Left lung (tissue), 4 donors: ENCODE measurements at regions not wholly inside any gene's neighbourhood (a gene's known extent, or its start where the extent isn't known, plus 50 kb on each side); places are given as distances from the start of the nearest gene placed in this dataset.
A peak's percentile ranks its signal among the peaks of the same experiment; 100 is the strongest.

ENCODE experiments used
- ATAC-seq: fragments of 200-7000 bp; cut with Tn5 transposase; one replicate; pipeline ENCODE4 v1.9.1; 2020; ENCODE audit warnings: moderate library complexity
- DNase-seq, 4 donors: peaks; one replicate each; pipeline ENCODE4 v3.0.0-alpha.2; 2013 to 2020
- H3K27ac ChIP-seq, 2 donors: fragments of 200-600 bp; sonication (generic) in 1 of 2; one replicate each; pipeline versions ENCODE4 v1.5.0 to v1.8.0; 2020 to 2021
- H3K27me3 ChIP-seq, 2 donors: fragments of 200-600 bp; sonication (generic) in 1 of 2; one replicate each; pipeline versions ENCODE4 v1.5.0 to v1.8.0; 2020 to 2021
- H3K36me3 ChIP-seq, 2 donors: fragments of 200-600 bp; sonication (generic) in 1 of 2; one replicate each; pipeline versions ENCODE4 v1.5.0 to v1.8.0; 2020 to 2021
- H3K4me1 ChIP-seq, 2 donors: fragments of 200-600 bp; one replicate each; pipeline ENCODE4 v1.8.0; 2021
- H3K4me3 ChIP-seq, 2 donors: fragments of 200-600 bp; sonication (generic) in 1 of 2; one replicate each; pipeline versions ENCODE4 v1.5.0 to v1.8.0; 2020 to 2021; ENCODE audit warnings: mild to moderate bottlenecking in 1 of 2
- H3K9me3 ChIP-seq, 2 donors: fragments of 200-600 bp; sonication (generic) in 1 of 2; one replicate each; pipeline versions ENCODE4 v1.5.0 to v1.8.0; 2020 to 2021
- intact Hi-C, 2 donors: fragments of 100-400 bp; cut with DNase I; formaldehyde crosslinking; loops; one replicate each; pipeline versions ENCODE4 v1.11.2 to v1.14.2; 2022
- TF ChIP-seq, protein P1 (sequence below), 2 donors: fragments of 200-600 bp; sonication (generic) in 1 of 2; IDR thresholded peaks; one replicate each; pipeline versions ENCODE4 v1.5.0 to v1.8.0; 2021; ENCODE audit warnings: antibody characterized with exemption in 2 of 2
- donor health status: DM: no; HTN: yes; CAD: no.
- donor health status: DM: no; HTN: no; CAD: no.

DNA sequence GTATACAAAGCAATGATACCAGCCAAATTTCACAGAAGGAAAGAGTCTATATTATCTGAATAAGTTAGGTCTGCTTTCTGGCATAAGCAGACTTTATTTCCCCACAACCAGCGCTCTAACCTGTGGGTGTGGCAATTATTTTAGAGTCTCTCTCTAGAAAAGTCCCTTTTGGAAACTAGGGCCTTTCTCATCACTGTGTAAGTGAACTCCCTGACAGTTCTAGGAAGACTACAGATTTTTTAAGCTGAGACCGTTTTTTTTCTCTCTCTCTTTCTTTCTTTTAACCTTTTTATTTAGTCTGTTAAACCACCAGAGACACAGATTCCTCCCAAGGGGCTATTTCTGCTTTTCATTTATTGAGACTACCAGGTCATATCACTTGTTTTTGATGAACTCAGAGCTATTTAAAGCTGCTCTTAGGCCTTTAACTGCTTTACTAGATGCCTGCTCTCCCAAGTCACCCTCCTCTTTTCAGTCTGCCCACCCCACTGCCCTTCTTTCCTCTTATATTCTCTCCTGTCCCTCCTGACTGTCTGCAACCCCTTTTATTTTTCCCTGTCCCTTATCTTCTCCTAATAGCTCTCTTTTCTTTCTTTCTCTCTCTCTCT lies 69.2 kb upstream of the ARHGAP5 start:
- TF ChIP-seq, protein P1, sequence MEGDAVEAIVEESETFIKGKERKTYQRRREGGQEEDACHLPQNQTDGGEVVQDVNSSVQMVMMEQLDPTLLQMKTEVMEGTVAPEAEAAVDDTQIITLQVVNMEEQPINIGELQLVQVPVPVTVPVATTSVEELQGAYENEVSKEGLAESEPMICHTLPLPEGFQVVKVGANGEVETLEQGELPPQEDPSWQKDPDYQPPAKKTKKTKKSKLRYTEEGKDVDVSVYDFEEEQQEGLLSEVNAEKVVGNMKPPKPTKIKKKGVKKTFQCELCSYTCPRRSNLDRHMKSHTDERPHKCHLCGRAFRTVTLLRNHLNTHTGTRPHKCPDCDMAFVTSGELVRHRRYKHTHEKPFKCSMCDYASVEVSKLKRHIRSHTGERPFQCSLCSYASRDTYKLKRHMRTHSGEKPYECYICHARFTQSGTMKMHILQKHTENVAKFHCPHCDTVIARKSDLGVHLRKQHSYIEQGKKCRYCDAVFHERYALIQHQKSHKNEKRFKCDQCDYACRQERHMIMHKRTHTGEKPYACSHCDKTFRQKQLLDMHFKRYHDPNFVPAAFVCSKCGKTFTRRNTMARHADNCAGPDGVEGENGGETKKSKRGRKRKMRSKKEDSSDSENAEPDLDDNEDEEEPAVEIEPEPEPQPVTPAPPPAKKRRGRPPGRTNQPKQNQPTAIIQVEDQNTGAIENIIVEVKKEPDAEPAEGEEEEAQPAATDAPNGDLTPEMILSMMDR (IDR thresholded peaks at IDR 0.05): no peak
- no peak overlapping the region for H3K27ac ChIP-seq

GRCh38 chr14:32008602-32009193 lies 68.4 kb upstream of the ARHGAP5 start:
- H3K4me3 ChIP-seq: no peak overlapping the region

More for the DNA sequence above, 69.2 kb upstream of the ARHGAP5 start:
- Histone ChIP-seq H3K27me3 (no peaks in the 10 kb centered on the region), H3K4me1 (no peaks in the 10 kb centered on the region), H3K4me3 (no peak overlapping the region), H3K9me3 (no peaks in the 10 kb centered on the region), H3K36me3 (no peaks in the 10 kb centered on the region)
- ATAC-seq: no peak
- intact Hi-C loops: no loop called here
- DNase-seq: no peak

GRCh38 chr14:32009221-32009975 lies 67.7 kb upstream of the ARHGAP5 start:
- H3K4me3 ChIP-seq: no peak overlapping the region
- no peaks in the 10 kb centered on the region for H3K9me3 ChIP-seq
- intact Hi-C loops: no loop called here
- DNase-seq (peak in 2 of 4 donors; percentile 59 to 66), ATAC-seq (no peak)
- TF ChIP-seq, protein P1 (IDR thresholded peaks at IDR 0.05): no peak
- no peaks in the 10 kb centered on the region for H3K27me3 ChIP-seq
- no peak overlapping the region for H3K27ac ChIP-seq
- H3K4me1 ChIP-seq: no peaks in the 10 kb centered on the region
- no peaks in the 10 kb centered on the region for H3K36me3 ChIP-seq

More at GRCh38 chr14:32008602-32009193, 68.4 kb upstream of the ARHGAP5 start:
- TF ChIP-seq, protein P1 (IDR thresholded peaks at IDR 0.05): no peak
- no peak overlapping the region for H3K27ac ChIP-seq
- DNase-seq (no peak), ATAC-seq (no peak)
- H3K9me3 ChIP-seq: no peaks in the 10 kb centered on the region
- no peaks in the 10 kb centered on the region for H3K4me1 ChIP-seq
- intact Hi-C loops: no loop called here
- H3K27me3 ChIP-seq: no peaks in the 10 kb centered on the region
- no peaks in the 10 kb centered on the region for H3K36me3 ChIP-seq

- H3K9me3 ChIP-seq: no peaks in the 10 kb centered on the region
- no peaks in the 10 kb centered on the region for H3K27me3 ChIP-seq
- TF ChIP-seq, protein P1 (IDR thresholded peaks at IDR 0.05): no peak
- intact Hi-C loops: no loop called here
- no peaks in the 10 kb centered on the region for H3K36me3 ChIP-seq
- H3K27ac ChIP-seq: no peak overlapping the region
- DNase-seq (no peak), ATAC-seq (no peak)
- H3K4me3 ChIP-seq: no peak overlapping the region
- H3K4me1 ChIP-seq: no peaks in the 10 kb centered on the region
Observed at GRCh38 chr14:32009976-32010581, 67.0 kb upstream of the ARHGAP5 start.

- H3K36me3 ChIP-seq: no peaks in the 10 kb centered on the region
- no peaks in the 10 kb centered on the region for H3K27me3 ChIP-seq
- no peaks in the 10 kb centered on the region for H3K9me3 ChIP-seq
- H3K4me3 ChIP-seq: no peak overlapping the region
- intact Hi-C loops: no loop called here
- TF ChIP-seq, protein P1 (IDR thresholded peaks at IDR 0.05): no peak
- DNase-seq (no peak), ATAC-seq (no peak)
- H3K27ac ChIP-seq: no peak overlapping the region
- H3K4me1 ChIP-seq: no peaks in the 10 kb centered on the region
Observed at GRCh38 chr14:32010604-32011125, 66.4 kb upstream of the ARHGAP5 start.
